GM19372 (cell line): ENCODE measurements at regions not wholly inside any gene's neighbourhood (a gene's known extent, or its start where the extent isn't known, plus 50 kb on each side); places are given as distances from the start of the nearest gene placed in this dataset.
"Not testable (repeated sequence)": the region's sequence is repeated elsewhere in the genome, so short reads cannot be mapped to it uniquely, and the experiment has no call there.

Experiments
- ATAC-seq: cut with Tn5 transposase; IDR thresholded peaks from one replicate; pipeline ENCODE4 v1.9.1; 2021; ENCODE audit warnings: mild to moderate bottlenecking, low read depth, moderate library complexity; ENCODE audit not compliant: unreplicated experiment

- ATAC-seq, result no peak
Observed at GRCh38 chr5:104082754-104083153, 520.2 kb upstream of the NUDT12 start.

- no peak for ATAC-seq
Observed at GRCh38 chr5:104081232-104081631, 518.6 kb upstream of the NUDT12 start.

GRCh38 chr5:104080646-104081175, 518.1 kb upstream of the NUDT12 start:
- no peak for ATAC-seq

- ATAC-seq, result not testable (repeated sequence)
Observed at GRCh38 chr5:104079861-104080645, 517.5 kb upstream of the NUDT12 start.

- no peak for ATAC-seq
Observed at GRCh38 chr5:104071887-104072286, 509.3 kb upstream of the NUDT12 start.

GRCh38 chr5:104062621-104063377, 500.2 kb upstream of the NUDT12 start:
- ATAC-seq, result no peak

- ATAC-seq, result no peak
Observed at GRCh38 chr5:104061707-104062106, 499.1 kb upstream of the NUDT12 start.

- no peak for ATAC-seq
Observed at GRCh38 chr5:104053353-104053649, 490.7 kb upstream of the NUDT12 start.

GRCh38 chr5:104052558-104053352, 490.2 kb upstream of the NUDT12 start:
- no peak for ATAC-seq

- no peak for ATAC-seq
Observed at GRCh38 chr5:104050436-104050835, 487.8 kb upstream of the NUDT12 start.

- no peak for ATAC-seq
Observed at GRCh38 chr5:104049752-104050151, 487.2 kb upstream of the NUDT12 start.

GRCh38 chr5:104048231-104048630, 485.6 kb upstream of the NUDT12 start:
- no peak for ATAC-seq

- ATAC-seq, result no peak
Observed at GRCh38 chr5:104045987-104046386, 483.4 kb upstream of the NUDT12 start.

- ATAC-seq, result not testable (repeated sequence)
Observed at GRCh38 chr5:104039871-104040270, 477.3 kb upstream of the NUDT12 start.

GRCh38 chr5:104037136-104037535, 474.5 kb upstream of the NUDT12 start:
- not testable (repeated sequence) for ATAC-seq

- not testable (repeated sequence) for ATAC-seq
Observed at GRCh38 chr5:104033186-104033585, 470.6 kb upstream of the NUDT12 start.

- ATAC-seq, result no peak
Observed at GRCh38 chr5:104024538-104024937, 461.9 kb upstream of the NUDT12 start.

GRCh38 chr5:104023739-104024138, 461.1 kb upstream of the NUDT12 start:
- ATAC-seq, result no peak

GRCh38 chr5:104019956-104020355, 457.4 kb upstream of the NUDT12 start:
- ATAC-seq, result no peak

GRCh38 chr5:104018299-104018698, 455.7 kb upstream of the NUDT12 start:
- ATAC-seq, result no peak

GRCh38 chr5:104016646-104017045, 454.1 kb upstream of the NUDT12 start:
- ATAC-seq, result no peak
